GM12865 (cell line): ENCODE measurements at regions not wholly inside any gene's neighbourhood (a gene's known extent, or its start where the extent isn't known, plus 50 kb on each side); places are given as distances from the start of the nearest gene placed in this dataset.

Source experiments
- DNase-seq: peaks from one replicate; pipeline ENCODE4 v3.0.0; 2010; ENCODE audit warnings: low read depth
- H3K4me3 ChIP-seq: 2 replicates; pipeline ENCODE4 v1.5.1; 2011; ENCODE audit warnings: mild to moderate bottlenecking, low read depth, low read length, control low read depth
- CTCF ChIP-seq: IDR thresholded peaks from 2 replicates; pipeline ENCODE4 v1.5.1; 2011; ENCODE audit warnings: low read length, control low read depth, low read depth, inconsistent platforms; ENCODE audit not compliant: insufficient read depth; ENCODE audit errors: missing control alignments

GRCh38 chr16:76204249-76204648, 73.0 kb upstream of the CNTNAP4 start:
- no peak for TF ChIP-seq CTCF
- DNase-seq = peak; percentile 32
- no peak overlapping the region for H3K4me3 ChIP-seq

GRCh38 chr16:76207270-76207669, 69.9 kb upstream of the CNTNAP4 start:
- no peak for DNase-seq
- H3K4me3 ChIP-seq = no peak overlapping the region
- TF ChIP-seq CTCF = no peak

- DNase-seq = no peak
- TF ChIP-seq CTCF = no peak
- H3K4me3 ChIP-seq = no peak overlapping the region
Observed at GRCh38 chr16:76210157-76210556, 67.0 kb upstream of the CNTNAP4 start.

- TF ChIP-seq CTCF = no peak
Observed at GRCh38 chr16:76213860-76214259, 63.3 kb upstream of the CNTNAP4 start.

GRCh38 chr16:76214856-76215255, 62.3 kb upstream of the CNTNAP4 start:
- no peak for DNase-seq
- no peak for TF ChIP-seq CTCF
- no peak overlapping the region for H3K4me3 ChIP-seq

More at GRCh38 chr16:76213860-76214259, 63.3 kb upstream of the CNTNAP4 start:
- H3K4me3 ChIP-seq = no peak overlapping the region
- DNase-seq = no peak

GRCh38 chr16:76222087-76222486, 55.1 kb upstream of the CNTNAP4 start:
- no peak overlapping the region for H3K4me3 ChIP-seq
- no peak for TF ChIP-seq CTCF
- DNase-seq = no peak

- no peak overlapping the region for H3K4me3 ChIP-seq
- no peak for TF ChIP-seq CTCF
- no peak for DNase-seq
Observed at GRCh38 chr16:76222853-76223252, 54.3 kb upstream of the CNTNAP4 start.
